Neuronal stem cell (in vitro differentiated cells): ENCODE measurements at regions not wholly inside any gene's neighbourhood (a gene's known extent, or its start where the extent isn't known, plus 50 kb on each side); places are given as distances from the start of the nearest gene placed in this dataset.

Source experiments
- DNase-seq: peaks from one replicate; pipeline ENCODE4 v3.0.0-alpha.2; 2013; ENCODE audit warnings: low spot score
- H2AFZ ChIP-seq: one replicate; pipeline ENCODE4 v1.6.1; 2013; ENCODE audit warnings: mild to moderate bottlenecking, low read length, inconsistent platforms
- H2AK5ac ChIP-seq: 2 replicates; pipeline ENCODE4 v1.6.1; 2013; ENCODE audit warnings: low read depth, mild to moderate bottlenecking, inconsistent platforms, low read length, moderate library complexity, mixed read lengths
- H2BK120ac ChIP-seq: 2 replicates; pipeline ENCODE4 v1.6.1; 2013; ENCODE audit warnings: low read depth, mild to moderate bottlenecking, inconsistent platforms, low read length, moderate library complexity, mixed read lengths
- H2BK12ac ChIP-seq: one replicate; pipeline ENCODE4 v1.6.1; 2013; ENCODE audit warnings: low read length, inconsistent platforms
- H2BK15ac ChIP-seq: 2 replicates; pipeline ENCODE4 v1.6.1; 2013; ENCODE audit warnings: mild to moderate bottlenecking, low read length, inconsistent platforms, mixed read lengths
- H2BK5ac ChIP-seq: one replicate; pipeline ENCODE4 v1.6.1; 2013; ENCODE audit warnings: inconsistent platforms, mild to moderate bottlenecking, low read length, moderate library complexity
- H3K14ac ChIP-seq: one replicate; pipeline ENCODE4 v1.6.1; 2013; ENCODE audit warnings: low read length, inconsistent platforms
- H3K18ac ChIP-seq: 2 replicates; pipeline ENCODE4 v1.6.1; 2013; ENCODE audit warnings: low read length, inconsistent platforms
- H3K23ac ChIP-seq: 2 replicates; pipeline ENCODE4 v1.6.1; 2013; ENCODE audit warnings: low read depth, mild to moderate bottlenecking, mixed read lengths, low read length, inconsistent platforms; ENCODE audit not compliant: poor library complexity
- H3K27ac ChIP-seq: replicated peaks from 3 replicates; pipeline ENCODE4 v1.5.1; 2013; ENCODE audit warnings: low read length, inconsistent platforms
- H3K27me3 ChIP-seq, 3 experiments: 2 replicates each; pipeline ENCODE4 v1.6.1; 2013; ENCODE audit warnings: low read length in 3 of 3, mild to moderate bottlenecking in 2 of 3, inconsistent platforms in 1 of 3, low read depth in 1 of 3, mixed read lengths in 1 of 3, moderate library complexity in 1 of 3; ENCODE audit not compliant: control insufficient read depth in 3 of 3, insufficient read depth in 3 of 3
- H3K36me3 ChIP-seq, 2 donors: replicated peaks in 1 of 2; 2 replicates each; pipeline ENCODE4 v1.6.1; 2013; ENCODE audit warnings: low read length in 2 of 2; ENCODE audit not compliant: control insufficient read depth in 2 of 2, insufficient read depth in 2 of 2
- H3K4ac ChIP-seq: 2 replicates; pipeline ENCODE4 v1.6.1; 2013; ENCODE audit warnings: inconsistent platforms, mild to moderate bottlenecking, low read length, moderate library complexity
- H3K4me1 ChIP-seq, 2 donors: 1 replicate in 1 of 2; 2 replicates in 1 of 2; pipeline ENCODE4 v1.6.1; 2013; ENCODE audit warnings: low read length in 2 of 2, low read depth in 1 of 2; ENCODE audit not compliant: control insufficient read depth in 2 of 2, insufficient read depth in 1 of 2
- H3K4me2 ChIP-seq: one replicate; pipeline ENCODE4 v1.6.1; 2013; ENCODE audit warnings: mild to moderate bottlenecking, low read length, inconsistent platforms; ENCODE audit not compliant: insufficient read depth, poor library complexity, severe bottlenecking
- H3K4me3 ChIP-seq, 2 donors: 2 replicates each; pipeline ENCODE4 v1.5.1; 2013; ENCODE audit warnings: low read length in 2 of 2, mild to moderate bottlenecking in 2 of 2, inconsistent platforms in 1 of 2, moderate library complexity in 1 of 2
- H3K79me1 ChIP-seq: one replicate; pipeline ENCODE4 v1.6.1; 2013; ENCODE audit warnings: low read depth, mild to moderate bottlenecking, inconsistent platforms, low read length, moderate library complexity
- H3K9ac ChIP-seq: one replicate; pipeline ENCODE4 v1.6.1; 2013; ENCODE audit warnings: mild to moderate bottlenecking, low read depth, low read length, inconsistent platforms; ENCODE audit not compliant: poor library complexity
- H3K9me3 ChIP-seq, 2 donors: replicated peaks in 1 of 2; 2 replicates each; pipeline versions ENCODE3 to v1.6.1; 2013; ENCODE audit warnings: low read length in 2 of 2, mild to moderate bottlenecking in 2 of 2, inconsistent platforms in 1 of 2, low read depth in 1 of 2, mixed read lengths in 1 of 2, moderate library complexity in 1 of 2; ENCODE audit not compliant: control insufficient read depth in 2 of 2, insufficient read depth in 1 of 2
- H4K8ac ChIP-seq: one replicate; pipeline ENCODE4 v1.6.1; 2013; ENCODE audit warnings: low read depth, mild to moderate bottlenecking, inconsistent platforms, low read length, moderate library complexity
- H4K91ac ChIP-seq: one replicate; pipeline ENCODE4 v1.6.1; 2013; ENCODE audit warnings: low read length, low read depth, mild to moderate bottlenecking, inconsistent platforms; ENCODE audit not compliant: poor library complexity
- WGBS, 2 donors: extraction: QIAGEN DNeasy Blood & Tissue Kit; methylation state at CpG; one replicate each; pipeline ENCODE4 v1.1.7; 2013; ENCODE audit warnings: missing lambda C conversion rate in 2 of 2, mixed read lengths in 1 of 2; ENCODE audit not compliant: insufficient read length in 2 of 2, insufficient replicate concordance in 1 of 2; ENCODE audit errors: extremely low coverage in 2 of 2; 5-methylcytosine and 5-hydroxymethylcytosine counted together

- H3K4ac ChIP-seq, result no peak overlapping the region
- no peak overlapping the region for H2BK12ac ChIP-seq
- H2BK15ac ChIP-seq, result no peak overlapping the region
- no peak overlapping the region for H2AFZ ChIP-seq
- no peak overlapping the region for H3K23ac ChIP-seq
- no peak overlapping the region for H4K8ac ChIP-seq
- H2BK120ac ChIP-seq, result no peak overlapping the region
- no peak overlapping the region for H3K14ac ChIP-seq
- no peaks in the 10 kb centered on the region for H3K9me3 ChIP-seq
- H3K18ac ChIP-seq, result no peak overlapping the region
- H3K27ac ChIP-seq, result no peak overlapping the region
- H3K27me3 ChIP-seq, result peaks cover 0 to 5% (median 0%) of the 10 kb centered on the region in 3 experiments
- no peak for DNase-seq
- no peak overlapping the region for H2BK5ac ChIP-seq
- H3K4me2 ChIP-seq, result no peak overlapping the region
- H2AK5ac ChIP-seq, result no peak overlapping the region
- no CpG with 5 or more reads among the region's 8 CpGs for WGBS, 2 donors
- H3K4me3 ChIP-seq, result no peak overlapping the region
- H4K91ac ChIP-seq, result no peak overlapping the region
- H3K36me3 ChIP-seq, result no peaks in the 10 kb centered on the region
- peaks cover 2 to 4% of the 10 kb centered on the region in 2 donors for H3K4me1 ChIP-seq
- H3K79me1 ChIP-seq, result no peaks in the 10 kb centered on the region
- H3K9ac ChIP-seq, result no peak overlapping the region
Measured at GRCh38 chrX:39928704-39929378, 168.9 kb downstream of the BCOR start.

- no peak for DNase-seq
- Histone ChIP-seq H2AK5ac (no peak overlapping the region), H3K36me3 (no peaks in the 10 kb centered on the region), H3K23ac (no peak overlapping the region), H3K27ac (no peak overlapping the region), H3K18ac (no peak overlapping the region), H2AFZ (peak overlapping the region; percentile 29), H4K91ac (no peak overlapping the region), H3K4me1 (peaks cover 2 to 4% of the 10 kb centered on the region in 2 donors), H3K27me3 (peaks cover 0 to 5% (median 0%) of the 10 kb centered on the region in 3 experiments), H3K4me2 (no peak overlapping the region), H3K14ac (no peak overlapping the region), H3K4me3 (no peak overlapping the region), H4K8ac (no peak overlapping the region), H2BK12ac (no peak overlapping the region), H3K9ac (no peak overlapping the region), H3K9me3 (no peaks in the 10 kb centered on the region), H2BK120ac (no peak overlapping the region), H3K79me1 (no peaks in the 10 kb centered on the region), H2BK5ac (no peak overlapping the region), H3K4ac (no peak overlapping the region), H2BK15ac (no peak overlapping the region)
- WGBS, 2 donors, result no CpG with 5 or more reads among the region's 13 CpGs
Measured at GRCh38 chrX:39929379-39930025, 168.3 kb downstream of the BCOR start.

- H4K8ac ChIP-seq, result no peak overlapping the region
- H3K4ac ChIP-seq, result no peak overlapping the region
- no peak overlapping the region for H3K9ac ChIP-seq
- H4K91ac ChIP-seq, result no peak overlapping the region
- H3K4me2 ChIP-seq, result no peak overlapping the region
- no peak overlapping the region for H3K27ac ChIP-seq
- H3K4me3 ChIP-seq, result no peak overlapping the region
- H3K27me3 ChIP-seq, result no peaks in the 10 kb centered on the region
- no peak overlapping the region for H2BK15ac ChIP-seq
- DNase-seq, result no peak
- H2AFZ ChIP-seq, result no peak overlapping the region
- no CpG with 5 or more reads among the region's 14 CpGs for WGBS, 2 donors
- no peaks in the 10 kb centered on the region for H3K9me3 ChIP-seq
- peaks cover 2 to 4% of the 10 kb centered on the region in 2 donors for H3K4me1 ChIP-seq
- no peaks in the 10 kb centered on the region for H3K79me1 ChIP-seq
- no peak overlapping the region for H3K18ac ChIP-seq
- no peak overlapping the region for H2BK120ac ChIP-seq
- H2BK12ac ChIP-seq, result no peak overlapping the region
- no peaks in the 10 kb centered on the region for H3K36me3 ChIP-seq
- H3K14ac ChIP-seq, result no peak overlapping the region
- H2BK5ac ChIP-seq, result no peak overlapping the region
- no peak overlapping the region for H2AK5ac ChIP-seq
- H3K23ac ChIP-seq, result no peak overlapping the region
Measured at GRCh38 chrX:39930786-39931528, 166.8 kb downstream of the BCOR start.
